Keratinocyte (primary cell): ENCODE measurements at regions not wholly inside any gene's neighbourhood (a gene's known extent, or its start where the extent isn't known, plus 50 kb on each side); places are given as distances from the start of the nearest gene placed in this dataset.
A peak's percentile ranks its signal among the peaks of the same experiment; 100 is the strongest.

Experiments used
- DNase-seq: peaks from one replicate; pipeline ENCODE4 v3.0.0-alpha.2; 2011; ENCODE audit warnings: low read depth, missing footprints, low spot score
- FAIRE-seq: peaks from 2 replicates; lab custom pipeline; 2011; peaks lifted over from hg19 to GRCh38; lab: Jason Lieb, UNC
- H2AFZ ChIP-seq: 2 replicates; pipeline ENCODE4 v1.6.0; 2012; ENCODE audit warnings: low read length, control low read depth, inconsistent platforms; ENCODE audit not compliant: control insufficient read depth
- H3K27ac ChIP-seq: 2 replicates; pipeline ENCODE4 v1.5.1; 2011; ENCODE audit warnings: low read length; ENCODE audit not compliant: control insufficient read depth, insufficient read depth
- H3K27me3 ChIP-seq: 3 replicates; pipeline ENCODE4 v1.6.0; 2011; ENCODE audit warnings: low read length; ENCODE audit not compliant: control insufficient read depth, insufficient read depth; ENCODE audit errors: extremely low read depth
- H3K36me3 ChIP-seq, 2 experiments: 2 replicates in 1 of 2; 3 replicates in 1 of 2; pipeline ENCODE4 v1.5.1; 2011; ENCODE audit warnings: low read length in 2 of 2, mild to moderate bottlenecking in 1 of 2; ENCODE audit not compliant: control insufficient read depth in 2 of 2, insufficient read depth in 2 of 2; ENCODE audit errors: extremely low read depth in 1 of 2
- H3K4me1 ChIP-seq: 3 replicates; pipeline ENCODE4 v1.5.1; 2011; ENCODE audit warnings: low read length; ENCODE audit not compliant: control insufficient read depth, insufficient read depth; ENCODE audit errors: extremely low read depth
- H3K4me2 ChIP-seq: 3 replicates; pipeline ENCODE4 v1.6.0; 2011; ENCODE audit warnings: low read depth, low read length; ENCODE audit not compliant: control insufficient read depth, insufficient read depth; ENCODE audit errors: extremely low read depth
- H3K4me3 ChIP-seq, 3 experiments: fragments of 200-600 bp in 1 of 3; sonication (generic) in 1 of 3; 2 replicates in 2 of 3; 3 replicates in 1 of 3; pipeline ENCODE4 v1.5.1; 2011 to 2016; ENCODE audit warnings: low read length in 3 of 3, mild to moderate bottlenecking in 3 of 3, control low read depth in 2 of 3, inconsistent platforms in 1 of 3, low read depth in 1 of 3, mixed read lengths in 1 of 3, mixed run types in 1 of 3, moderate library complexity in 1 of 3; ENCODE audit not compliant: control insufficient read depth in 2 of 3, insufficient read depth in 2 of 3; ENCODE audit errors: extremely low read depth in 1 of 3
- H3K79me2 ChIP-seq: 2 replicates; pipeline ENCODE4 v1.6.0; 2012; ENCODE audit warnings: low read length; ENCODE audit not compliant: control insufficient read depth, insufficient read depth
- H3K9ac ChIP-seq: 3 replicates; pipeline ENCODE4 v1.6.0; 2011; ENCODE audit warnings: low read length; ENCODE audit not compliant: control insufficient read depth, insufficient read depth; ENCODE audit errors: extremely low read depth
- H3K9me1 ChIP-seq: 3 replicates; pipeline ENCODE4 v1.6.0; 2011; ENCODE audit warnings: low read length; ENCODE audit not compliant: control insufficient read depth, insufficient read depth; ENCODE audit errors: extremely low read depth
- H3K9me3 ChIP-seq: 2 replicates; pipeline ENCODE4 v1.5.1; 2012; ENCODE audit warnings: low read depth, low read length; ENCODE audit not compliant: control insufficient read depth
- H4K20me1 ChIP-seq: 3 replicates; pipeline ENCODE4 v1.6.0; 2011; ENCODE audit warnings: low read length; ENCODE audit not compliant: control insufficient read depth, insufficient read depth; ENCODE audit errors: extremely low read depth
- CTCF ChIP-seq, 3 experiments: IDR thresholded peaks in 1 of 3; conservative IDR thresholded peaks in 1 of 3; optimal IDR thresholded peaks in 1 of 3; 2 replicates in 2 of 3; 3 replicates in 1 of 3; pipeline versions ENCODE3 to v1.5.1; 2011; ENCODE audit warnings: low read length in 3 of 3, mild to moderate bottlenecking in 3 of 3, moderate library complexity in 2 of 3, control low read depth in 1 of 3, inconsistent platforms in 1 of 3; ENCODE audit not compliant: insufficient read depth in 2 of 3; ENCODE audit errors: extremely low read depth in 1 of 3
- EZH2 ChIP-seq: IDR thresholded peaks from one replicate; pipeline ENCODE4 v1.6.1; 2012; ENCODE audit warnings: inconsistent platforms, mild to moderate bottlenecking, low read length, moderate library complexity
- dilution Hi-C: fragments of 300-500 bp; cut with MboI; formaldehyde crosslinking; loops from one replicate; pipeline ENCODE4 v1.7.0; 2020; ENCODE audit warnings: low sequenced_read_pairs; ENCODE audit not compliant: extremely low pct_ligation_motif_present

GRCh38 chr11:62061356-62062222 lies 62.2 kb upstream of the INCENP start:
- Histone ChIP-seq H4K20me1 (no peaks in the 10 kb centered on the region), H3K36me3 (no peaks in the 10 kb centered on the region), H3K27ac (no peak overlapping the region), H3K4me1 (no peaks in the 10 kb centered on the region), H3K4me2 (no peak overlapping the region), H3K4me3 (no peak overlapping the region), H3K27me3 (no peaks in the 10 kb centered on the region), H2AFZ (no peak overlapping the region), H3K79me2 (no peaks in the 10 kb centered on the region), H3K9me1 (no peaks in the 10 kb centered on the region), H3K9ac (no peak overlapping the region), H3K9me3 (no peaks in the 10 kb centered on the region)
- dilution Hi-C loops: no loop called here
- DNase-seq (no peak), FAIRE-seq (no peak)
- no peak for TF ChIP-seq EZH2
- peak in 2 of 3 experiments; percentile 43 to 50 for TF ChIP-seq CTCF (optimal IDR thresholded peaks at IDR 0.05 in 1 of 3, IDR thresholded peaks at IDR 0.05 in 1 of 3, conservative IDR thresholded peaks at IDR 0.05 in 1 of 3; ENCODE audit: extremely low read depth in 1 of 3, insufficient read depth in 2 of 3, low read length in 3 of 3)

GRCh38 chr11:62057069-62057468 lies 66.7 kb upstream of the INCENP start:
- no peaks in the 10 kb centered on the region for H3K79me2 ChIP-seq

More at GRCh38 chr11:62057069-62057468, 66.7 kb upstream of the INCENP start:
- Histone ChIP-seq H2AFZ (no peak overlapping the region), H3K4me3 (no peak overlapping the region), H3K9me3 (no peaks in the 10 kb centered on the region), H3K9me1 (no peaks in the 10 kb centered on the region), H3K36me3 (no peaks in the 10 kb centered on the region), H4K20me1 (no peaks in the 10 kb centered on the region), H3K9ac (no peak overlapping the region), H3K27me3 (no peaks in the 10 kb centered on the region), H3K27ac (no peak overlapping the region), H3K4me1 (no peaks in the 10 kb centered on the region), H3K4me2 (no peak overlapping the region)
- FAIRE-seq: no peak
- dilution Hi-C loops: no loop called here
- TF ChIP-seq CTCF (optimal IDR thresholded peaks at IDR 0.05 in 1 of 3, IDR thresholded peaks at IDR 0.05 in 1 of 3, conservative IDR thresholded peaks at IDR 0.05 in 1 of 3; ENCODE audit: extremely low read depth in 1 of 3, insufficient read depth in 2 of 3, low read length in 3 of 3): no peak
- TF ChIP-seq EZH2: no peak
- no peak for DNase-seq
